GM12872 (cell line): ENCODE measurements at regions not wholly inside any gene's neighbourhood (a gene's known extent, or its start where the extent isn't known, plus 50 kb on each side); places are given as distances from the start of the nearest gene placed in this dataset.

Experiments
- CTCF ChIP-seq: IDR thresholded peaks from 3 replicates; pipeline ENCODE4 v1.5.1; 2011; ENCODE audit warnings: low read depth, mild to moderate bottlenecking, low read length, moderate library complexity; ENCODE audit not compliant: insufficient read depth

- TF ChIP-seq CTCF: no peak
Observed at GRCh38 chr5:54860321-54860720, 125.1 kb downstream of the ESM1 start.

- TF ChIP-seq CTCF: no peak
Observed at GRCh38 chr5:54859316-54859715, 126.1 kb downstream of the ESM1 start.

- TF ChIP-seq CTCF: no peak
Observed at GRCh38 chr5:54854883-54855581, 130.4 kb downstream of the ESM1 start.

- TF ChIP-seq CTCF: no peak
Observed at GRCh38 chr5:54852007-54852406, 133.4 kb downstream of the ESM1 start.

GRCh38 chr5:54851449-54851848 lies 133.9 kb downstream of the ESM1 start:
- TF ChIP-seq CTCF: no peak

- no peak for TF ChIP-seq CTCF
Observed at GRCh38 chr5:54848581-54848980, 136.8 kb downstream of the ESM1 start.

GRCh38 chr5:54845567-54845941 lies 139.8 kb downstream of the ESM1 start:
- TF ChIP-seq CTCF: no peak
